ENCODE measurements at regions not wholly inside any gene's neighbourhood (a gene's known extent, or its start where the extent isn't known, plus 50 kb on each side); places are given as distances from the start of the nearest gene placed in this dataset.

DNA sequence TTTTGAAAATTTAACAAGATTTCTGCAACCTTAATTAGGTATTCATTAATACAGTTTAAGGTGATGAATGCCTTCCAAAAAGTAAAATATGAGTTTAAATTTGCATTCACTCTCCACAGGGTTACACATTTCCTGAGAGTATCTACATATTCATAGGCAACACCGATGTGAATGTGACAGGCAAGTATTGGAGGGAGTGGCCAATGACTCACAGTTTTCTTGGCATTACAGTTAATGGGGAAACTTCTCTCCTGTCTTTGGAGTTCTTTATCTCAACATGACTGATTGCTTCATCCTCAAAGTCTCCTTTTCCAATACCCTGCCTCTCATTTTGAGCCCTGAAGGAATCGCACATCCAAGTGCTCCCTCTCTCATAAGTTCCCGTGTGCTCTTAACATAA lies 181.9 kb upstream of the CHL1 start:
- no peak for TF ChIP-seq ZFX (IDR thresholded peaks at IDR 0.05; ENCODE audit: borderline replicate concordance)
- no peak for TF ChIP-seq CTCF (IDR thresholded peaks at IDR 0.05)
